ENCODE measurements at regions not wholly inside any gene's neighbourhood (a gene's known extent, or its start where the extent isn't known, plus 50 kb on each side); places are given as distances from the start of the nearest gene placed in this dataset.
"Not testable (repeated sequence)": the region's sequence is repeated elsewhere in the genome, so short reads cannot be mapped to it uniquely, and the experiment has no call there.

DNA sequence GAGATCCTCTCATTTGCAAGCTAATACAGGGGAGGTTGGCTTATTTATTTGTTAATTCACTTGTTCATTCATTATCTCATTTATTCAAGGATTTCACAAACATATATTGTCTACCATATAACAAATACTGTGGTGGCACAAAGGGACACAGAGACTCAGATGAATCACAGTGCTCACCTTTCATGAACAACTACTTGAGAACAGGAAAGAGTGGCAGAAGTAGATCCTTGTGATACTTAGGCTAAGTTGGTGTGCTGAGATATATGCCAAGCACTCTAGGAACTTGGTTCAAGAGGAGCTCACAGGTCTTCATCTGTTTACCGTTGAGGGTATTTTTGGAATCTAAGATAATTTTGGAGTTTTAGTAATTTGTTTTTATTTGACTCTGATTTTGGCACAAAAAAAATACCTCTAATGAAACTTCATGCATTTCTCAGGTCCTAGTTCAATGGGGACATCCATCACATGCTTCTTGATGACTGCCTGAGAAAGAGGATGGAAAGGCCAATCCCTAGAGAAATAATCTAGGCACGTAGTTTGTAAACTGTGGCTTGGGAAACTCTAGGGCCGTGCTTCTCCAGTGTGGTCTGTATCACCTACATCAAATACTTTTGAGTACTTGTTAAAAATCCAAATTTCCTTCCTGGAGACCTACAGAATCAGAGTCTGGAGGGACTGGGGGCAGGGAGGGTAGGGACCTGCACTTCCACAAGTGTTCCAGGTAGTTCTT, 113.3 kb downstream of the OSTF1 start:
- peaks cover 5% of the 10 kb centered on the region for H3K4me1 Mint-ChIP-seq (ENCODE audit: insufficient read depth, unreplicated experiment)
- no peaks in the 10 kb centered on the region for H3K9me3 Mint-ChIP-seq (ENCODE audit: unreplicated experiment)
- H3K36me3 Mint-ChIP-seq (ENCODE audit: insufficient read depth, unreplicated experiment), result no peaks in the 10 kb centered on the region
- TF ChIP-seq, protein P1, sequence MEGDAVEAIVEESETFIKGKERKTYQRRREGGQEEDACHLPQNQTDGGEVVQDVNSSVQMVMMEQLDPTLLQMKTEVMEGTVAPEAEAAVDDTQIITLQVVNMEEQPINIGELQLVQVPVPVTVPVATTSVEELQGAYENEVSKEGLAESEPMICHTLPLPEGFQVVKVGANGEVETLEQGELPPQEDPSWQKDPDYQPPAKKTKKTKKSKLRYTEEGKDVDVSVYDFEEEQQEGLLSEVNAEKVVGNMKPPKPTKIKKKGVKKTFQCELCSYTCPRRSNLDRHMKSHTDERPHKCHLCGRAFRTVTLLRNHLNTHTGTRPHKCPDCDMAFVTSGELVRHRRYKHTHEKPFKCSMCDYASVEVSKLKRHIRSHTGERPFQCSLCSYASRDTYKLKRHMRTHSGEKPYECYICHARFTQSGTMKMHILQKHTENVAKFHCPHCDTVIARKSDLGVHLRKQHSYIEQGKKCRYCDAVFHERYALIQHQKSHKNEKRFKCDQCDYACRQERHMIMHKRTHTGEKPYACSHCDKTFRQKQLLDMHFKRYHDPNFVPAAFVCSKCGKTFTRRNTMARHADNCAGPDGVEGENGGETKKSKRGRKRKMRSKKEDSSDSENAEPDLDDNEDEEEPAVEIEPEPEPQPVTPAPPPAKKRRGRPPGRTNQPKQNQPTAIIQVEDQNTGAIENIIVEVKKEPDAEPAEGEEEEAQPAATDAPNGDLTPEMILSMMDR (IDR thresholded peaks at IDR 0.05; ENCODE audit: unreplicated experiment), result no peak
- H3K27me3 Mint-ChIP-seq (ENCODE audit: insufficient read depth, unreplicated experiment), result no peaks in the 10 kb centered on the region
- intact Hi-C loops (cut with micrococcal nuclease), result loop anchor here (1.0 to 2.0 kb wide), 3 partner anchors 37 to 1101 kb away; no protein-coding TSS in a partner anchor
- BruUV-seq (replicated peaks), result no TSS peak
- H3K27ac Mint-ChIP-seq (ENCODE audit: low read depth, unreplicated experiment), result no peak overlapping the region
- ChIA-PET POLR2A (interaction anchor here (1.0 kb wide), 1 partner anchor 36 kb away, joined by 3 read pairs; no protein-coding TSS in a partner anchor), CTCF (interaction anchor here (0.6 to 2.3 kb wide), 32 partner anchors 12 to 1100 kb away, joined by 3 to 109 read pairs (median 5); no protein-coding TSS in a partner anchor)
- H3K4me3 Mint-ChIP-seq (ENCODE audit: unreplicated experiment), result no peak overlapping the region
- no peak for DNase-seq (ENCODE audit: unreplicated experiment)

DNA sequence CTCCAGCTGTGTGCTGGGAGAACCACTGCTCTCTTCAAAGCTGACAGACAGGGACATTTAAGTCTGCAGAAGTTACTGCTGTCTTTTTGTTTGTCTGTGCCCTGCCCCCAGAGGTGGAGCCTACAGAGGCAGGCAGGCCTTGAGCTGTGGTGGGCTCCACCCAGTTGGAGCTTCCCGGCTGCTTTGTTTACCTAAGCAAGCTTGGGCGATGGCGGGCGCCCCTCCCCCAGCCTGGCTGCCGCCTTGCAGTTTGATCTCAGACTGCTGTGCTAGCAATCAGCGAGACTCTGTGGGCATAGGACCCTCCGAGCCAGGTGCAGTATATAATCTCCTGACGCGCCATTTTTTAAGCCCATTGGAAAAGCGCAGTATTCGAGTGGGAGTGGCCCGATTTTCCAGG, 119.7 kb downstream of the OSTF1 start:
- POLR2A ChIA-PET; H3K4me3 Mint-ChIP-seq (ENCODE audit: unreplicated experiment); H3K4me1 Mint-ChIP-seq (ENCODE audit: insufficient read depth, unreplicated experiment); DNase-seq (ENCODE audit: unreplicated experiment); H3K27ac Mint-ChIP-seq (ENCODE audit: low read depth, unreplicated experiment); BruUV-seq (replicated peaks); H3K9me3 Mint-ChIP-seq (ENCODE audit: unreplicated experiment); intact Hi-C loops (cut with micrococcal nuclease); H3K36me3 Mint-ChIP-seq (ENCODE audit: insufficient read depth, unreplicated experiment); H3K27me3 Mint-ChIP-seq (ENCODE audit: insufficient read depth, unreplicated experiment): not testable (repeated sequence)
- CTCF ChIA-PET, result interaction anchor here (2.4 kb wide), 1 partner anchor 30 kb away, joined by 9 read pairs; no protein-coding TSS in a partner anchor

DNA sequence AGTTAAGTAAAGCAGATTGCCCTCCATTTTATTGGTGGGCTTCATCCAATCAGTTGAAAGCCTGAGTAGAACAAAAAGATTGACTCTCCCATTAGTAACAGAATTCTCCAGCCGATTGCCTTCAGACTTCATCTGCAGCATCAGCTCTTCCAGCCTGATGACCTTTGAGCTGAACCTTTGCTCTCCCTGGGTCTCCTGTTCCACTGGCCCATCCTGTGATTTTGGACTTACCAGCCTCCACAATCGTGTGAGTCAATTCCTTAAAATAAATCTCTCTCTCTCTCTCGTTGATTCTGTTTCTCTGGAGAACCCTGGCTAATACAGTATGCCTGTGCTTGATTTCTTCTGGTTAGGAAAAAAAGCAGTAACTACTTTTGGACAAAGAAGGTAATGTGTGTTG, 121.9 kb downstream of the OSTF1 start:
- BruUV-seq (replicated peaks), result no TSS peak
- no peaks in the 10 kb centered on the region for H3K4me1 Mint-ChIP-seq (ENCODE audit: insufficient read depth, unreplicated experiment)
- CTCF ChIA-PET, result interaction anchor here (2.4 kb wide), 1 partner anchor 28 kb away, joined by 9 read pairs; no protein-coding TSS in a partner anchor

DNA sequence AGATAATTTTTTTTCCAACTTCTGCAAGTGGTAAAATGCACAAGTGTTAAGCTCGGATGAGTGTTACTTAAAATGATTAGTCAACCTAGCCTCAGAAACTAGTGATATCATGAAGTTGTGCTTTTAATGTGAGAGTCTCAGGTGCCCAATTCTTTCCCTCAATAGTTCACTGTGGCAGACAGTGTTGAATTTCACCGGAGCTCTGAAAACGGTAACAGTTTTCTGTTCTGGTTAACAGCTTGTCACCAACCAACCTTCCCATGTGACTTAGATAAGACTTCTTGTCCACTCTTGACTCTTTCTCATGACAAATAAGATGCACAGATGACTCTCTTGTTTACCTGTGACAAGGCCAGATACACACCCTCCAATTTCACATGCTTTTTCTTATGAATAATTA, 125.5 kb downstream of the OSTF1 start:
- DNase-seq (ENCODE audit: unreplicated experiment), result no peak
- ChIA-PET CTCF (interaction anchor here (0.5 to 1.7 kb wide), 2 partner anchors 12 to 28 kb away, joined by 3 to 5 read pairs; no protein-coding TSS in a partner anchor), POLR2A (no interaction called here)
- TF ChIP-seq, protein P1 (IDR thresholded peaks at IDR 0.05; ENCODE audit: unreplicated experiment), result no peak
- Mint-ChIP-seq H3K36me3 (ENCODE audit: insufficient read depth, unreplicated experiment) (no peaks in the 10 kb centered on the region), H3K27ac (ENCODE audit: low read depth, unreplicated experiment) (no peak overlapping the region), H3K9me3 (ENCODE audit: unreplicated experiment) (no peaks in the 10 kb centered on the region), H3K4me1 (ENCODE audit: insufficient read depth, unreplicated experiment) (no peaks in the 10 kb centered on the region), H3K4me3 (ENCODE audit: unreplicated experiment) (no peak overlapping the region), H3K27me3 (ENCODE audit: insufficient read depth, unreplicated experiment) (peaks cover 35% of the 10 kb centered on the region)
- intact Hi-C loops (cut with micrococcal nuclease), result no loop called here
- no TSS peak for BruUV-seq (replicated peaks)

More for the DNA sequence above, 121.9 kb downstream of the OSTF1 start:
- POLR2A ChIA-PET, result no interaction called here
- Mint-ChIP-seq H3K27me3 (ENCODE audit: insufficient read depth, unreplicated experiment) (peaks cover 20% of the 10 kb centered on the region), H3K9me3 (ENCODE audit: unreplicated experiment) (no peaks in the 10 kb centered on the region), H3K36me3 (ENCODE audit: insufficient read depth, unreplicated experiment) (no peaks in the 10 kb centered on the region), H3K4me3 (ENCODE audit: unreplicated experiment) (no peak overlapping the region), H3K27ac (ENCODE audit: low read depth, unreplicated experiment) (no peak overlapping the region)
- TF ChIP-seq, protein P1 (IDR thresholded peaks at IDR 0.05; ENCODE audit: unreplicated experiment), result no peak
- no peak for DNase-seq (ENCODE audit: unreplicated experiment)
- intact Hi-C loops (cut with micrococcal nuclease), result no loop called here

All from MCF 10A (cell line).